GOT3 (cell line): ENCODE measurements at regions not wholly inside any gene's neighbourhood (a gene's known extent, or its start where the extent isn't known, plus 50 kb on each side); places are given as distances from the start of the nearest gene placed in this dataset.
"Not testable (repeated sequence)": the region's sequence is repeated elsewhere in the genome, so short reads cannot be mapped to it uniquely, and the experiment has no call there.

Experiments used
- DNase-seq: peaks from one replicate; lab custom pipeline; 2025; ENCODE audit warnings: mixed read lengths; lab: John Stamatoyannopoulos, UW

DNA sequence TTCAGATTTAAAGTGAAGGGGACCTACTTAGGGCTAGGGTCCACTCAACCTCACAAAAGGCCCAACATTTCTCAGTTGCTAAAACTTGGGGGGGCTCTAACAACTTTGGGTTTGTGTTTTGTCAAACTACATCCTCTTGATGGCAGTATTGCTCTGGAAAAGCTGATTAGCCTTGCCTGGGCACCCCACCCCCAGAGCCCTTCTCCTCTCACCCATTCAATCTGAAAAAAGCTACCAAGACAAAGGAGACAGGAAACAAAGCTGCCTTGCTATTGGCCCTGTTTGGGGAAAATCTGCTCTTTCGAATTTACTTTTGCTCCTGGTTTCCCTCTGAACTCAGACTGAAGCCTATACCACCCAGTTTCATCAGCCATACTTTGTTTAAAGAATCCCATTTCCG lies 195.2 kb upstream of the STK26 start:
- no peak for DNase-seq

DNA sequence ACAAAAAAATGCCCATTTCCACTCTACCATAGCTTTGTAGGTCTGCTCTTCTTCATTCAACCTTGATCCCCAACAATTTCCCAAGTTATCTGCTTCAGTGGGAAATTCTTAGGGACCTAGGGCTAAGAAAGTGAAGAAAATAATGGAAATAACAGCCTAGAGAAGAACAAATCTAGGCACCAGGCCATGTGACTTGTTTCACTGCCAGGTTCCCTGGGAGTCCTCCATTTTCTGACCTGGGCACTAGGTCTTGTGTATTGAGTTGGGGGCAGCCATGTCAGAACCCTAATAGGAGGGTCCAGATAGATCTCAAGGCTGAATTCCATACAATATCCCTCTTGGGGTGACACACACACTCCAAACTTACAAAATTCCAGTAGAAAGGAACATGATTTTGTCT lies 194.6 kb upstream of the STK26 start:
- DNase-seq, result no peak

DNA sequence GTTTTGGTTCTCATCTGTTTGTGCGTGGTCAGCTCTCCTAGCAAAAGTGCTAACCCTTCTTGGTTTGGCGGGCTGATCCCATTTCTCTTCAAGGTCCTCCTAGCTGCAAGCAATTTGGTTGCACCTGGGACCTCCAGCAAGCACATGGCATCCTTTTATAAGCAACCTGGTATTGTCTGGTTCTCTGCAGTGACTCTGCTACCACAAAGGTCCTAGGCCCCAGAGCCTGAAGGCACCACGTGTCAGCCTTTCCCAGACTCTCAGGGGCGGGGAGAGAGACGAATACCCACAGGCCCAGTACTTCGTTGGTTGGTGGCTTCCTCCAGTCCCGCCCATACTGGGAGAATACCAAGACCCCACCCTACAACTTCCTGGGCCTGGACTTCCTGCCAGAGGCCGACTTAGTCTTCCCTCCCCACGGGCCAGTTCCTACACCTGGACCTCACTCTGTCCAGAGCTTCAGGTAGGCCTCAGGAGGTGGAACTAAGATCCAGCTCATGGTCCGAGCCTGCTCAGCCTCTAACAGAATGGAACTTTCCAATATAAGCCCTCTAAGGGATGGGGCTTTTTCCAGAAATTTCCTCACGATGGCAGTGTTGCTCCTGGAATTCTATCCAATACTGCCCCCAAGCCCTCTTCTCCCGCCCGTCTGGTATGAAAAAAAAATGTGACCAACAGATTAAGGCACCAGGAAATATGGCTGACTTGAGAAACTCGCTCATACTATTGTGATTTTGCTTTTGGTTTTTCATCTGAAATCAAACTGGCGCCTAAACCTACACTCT lies 192.5 kb upstream of the STK26 start:
- no peak for DNase-seq

DNA sequence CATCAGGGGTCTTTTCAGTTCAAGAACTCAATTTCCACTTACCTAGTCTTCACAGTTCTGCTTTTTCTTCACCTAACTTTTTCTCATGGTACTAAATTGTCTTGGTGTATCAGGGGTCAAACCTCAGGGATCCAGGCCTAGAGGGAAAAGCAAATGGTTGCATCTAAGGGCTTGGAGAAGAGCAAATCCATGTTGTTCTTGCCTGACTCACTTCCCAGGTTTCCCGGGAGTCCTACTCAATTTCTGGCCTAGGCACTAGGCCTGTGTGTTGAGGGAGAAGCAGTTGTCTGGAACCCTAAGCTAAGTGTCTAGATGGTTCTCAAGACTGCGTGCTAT lies 191.9 kb upstream of the STK26 start:
- DNase-seq, result no peak

DNA sequence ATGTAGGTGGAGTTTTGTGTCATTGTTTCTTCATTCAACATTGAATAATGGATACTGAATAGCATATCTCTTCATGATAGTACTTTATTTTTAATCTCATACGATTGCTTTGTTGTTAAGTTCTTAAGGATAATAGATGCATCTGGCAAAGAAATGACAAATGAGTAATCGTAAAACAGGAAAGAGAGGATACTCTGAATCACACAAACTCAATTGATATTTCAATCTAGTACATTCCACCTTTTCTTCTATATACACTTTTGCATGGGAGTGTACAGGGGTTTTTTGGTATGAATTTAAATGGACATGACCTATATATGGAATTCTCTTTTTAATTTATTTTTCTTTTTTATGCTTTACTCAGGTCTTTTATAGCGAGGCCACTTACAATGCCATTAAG lies 186.9 kb upstream of the STK26 start:
- DNase-seq, result no peak

DNA sequence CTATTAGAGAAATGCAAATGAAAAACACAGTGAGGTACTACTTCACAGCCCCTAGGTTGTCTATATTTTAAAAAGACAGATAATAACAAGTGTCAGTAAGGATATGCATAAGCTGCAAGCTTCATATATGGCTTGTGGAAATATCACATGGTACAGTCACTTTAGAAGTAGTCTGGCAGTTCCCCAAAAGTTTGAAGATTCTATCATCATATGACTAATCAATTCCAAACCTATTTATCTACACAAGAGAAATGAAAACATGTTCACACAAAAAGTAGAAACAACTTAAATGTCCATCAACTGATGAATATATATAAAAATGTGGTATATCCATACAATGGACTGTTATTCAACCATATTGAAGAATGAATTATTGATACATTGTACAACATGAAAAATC lies 185.8 kb upstream of the STK26 start:
- no peak for DNase-seq

DNA sequence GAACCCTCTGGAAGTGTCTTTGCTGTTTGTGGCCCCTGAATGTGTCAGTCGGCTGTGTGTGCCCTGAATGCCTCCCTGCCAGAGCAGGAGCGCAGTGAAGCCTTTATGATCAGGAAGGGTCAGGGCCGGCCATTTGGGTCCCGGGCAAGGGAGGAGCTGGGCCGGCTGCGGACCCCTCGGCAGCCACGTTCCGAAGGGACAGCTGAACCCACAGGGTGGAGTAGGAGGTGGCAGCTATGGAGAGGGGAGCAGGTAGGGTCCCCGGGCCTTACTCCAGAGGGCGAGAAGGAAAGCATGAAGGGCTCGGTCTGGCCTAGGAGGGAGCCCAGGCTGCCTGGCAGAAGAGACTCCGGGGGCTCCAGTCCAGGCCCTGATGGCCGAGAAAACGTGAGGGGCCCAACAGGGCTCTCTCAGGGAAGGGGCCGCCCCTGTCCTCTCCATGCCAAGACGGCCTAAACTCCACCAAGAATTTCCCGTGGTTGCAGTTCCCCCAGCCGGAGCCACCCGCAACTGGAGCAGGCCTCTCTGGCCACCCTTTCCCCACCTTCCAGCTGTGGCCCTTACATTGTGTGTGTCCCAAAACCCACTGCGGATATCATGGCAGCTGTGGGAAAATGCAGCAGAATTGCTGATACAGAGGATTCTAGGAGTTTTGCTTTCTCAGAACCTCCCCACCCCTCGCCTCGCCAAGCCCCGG lies 182.2 kb upstream of the STK26 start:
- no peak for DNase-seq

DNA sequence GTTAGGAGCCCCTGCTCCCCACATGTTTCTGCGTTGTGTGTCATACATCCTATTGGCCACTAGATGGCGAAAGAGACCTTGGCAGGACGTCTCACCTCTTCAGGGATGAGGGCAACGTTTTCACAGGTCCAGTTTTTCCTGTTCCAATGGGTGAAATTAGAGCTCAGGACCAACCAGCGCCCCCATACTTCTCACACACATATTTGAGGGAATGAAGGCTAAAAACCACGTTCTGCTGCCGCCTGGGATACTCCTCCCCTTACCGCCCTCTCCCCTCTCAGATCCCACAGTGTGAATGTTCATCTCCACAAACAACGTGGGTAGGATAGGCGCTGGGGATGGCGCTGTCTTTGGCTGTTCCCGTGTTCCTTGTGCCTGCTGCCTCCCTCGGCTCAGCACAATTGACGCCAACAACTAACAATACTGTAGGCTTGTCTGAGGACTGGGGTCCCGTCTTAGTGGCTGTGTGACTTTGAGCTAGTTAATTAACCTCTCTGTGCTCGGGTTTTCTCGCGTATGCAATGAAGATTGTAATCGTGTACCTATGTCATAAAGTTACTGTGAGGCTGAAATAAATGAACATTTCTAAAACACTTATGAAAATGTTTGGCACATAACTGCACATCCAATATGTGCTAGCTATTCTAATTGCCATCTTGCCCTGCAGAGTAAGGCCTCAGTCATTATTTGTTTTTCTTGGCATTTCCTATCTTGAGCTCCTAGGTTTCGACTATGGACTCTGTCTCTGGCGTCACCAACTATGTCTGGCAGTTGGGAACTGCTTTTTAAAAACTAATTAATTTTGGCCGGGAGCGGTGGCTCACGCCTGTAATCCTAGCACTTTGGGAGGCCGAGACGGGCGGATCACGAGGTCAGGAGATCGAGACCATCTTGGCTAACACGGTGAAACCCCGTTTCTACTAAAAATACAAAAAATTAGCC lies 181.3 kb upstream of the STK26 start:
- no peak for DNase-seq

DNA sequence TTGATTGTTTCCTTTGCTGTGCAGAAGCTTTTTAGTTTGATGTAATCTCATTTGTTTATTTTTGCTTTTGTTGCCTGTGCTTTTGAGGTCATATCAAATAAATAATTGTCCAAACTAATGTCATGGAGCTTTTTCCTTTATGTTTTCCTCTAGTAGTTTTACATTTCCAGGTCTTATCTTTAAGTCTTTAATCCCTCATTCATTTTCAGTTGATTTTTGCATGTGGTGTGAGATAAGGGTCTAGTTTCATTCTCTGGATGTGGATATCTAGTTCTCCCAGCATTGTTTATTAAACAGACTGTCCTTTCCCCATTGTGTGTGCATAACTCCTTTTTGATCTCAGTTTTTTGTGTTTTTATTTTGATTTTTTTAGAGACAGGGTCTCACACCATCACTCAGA lies 179.1 kb upstream of the STK26 start:
- no peak for DNase-seq

DNA sequence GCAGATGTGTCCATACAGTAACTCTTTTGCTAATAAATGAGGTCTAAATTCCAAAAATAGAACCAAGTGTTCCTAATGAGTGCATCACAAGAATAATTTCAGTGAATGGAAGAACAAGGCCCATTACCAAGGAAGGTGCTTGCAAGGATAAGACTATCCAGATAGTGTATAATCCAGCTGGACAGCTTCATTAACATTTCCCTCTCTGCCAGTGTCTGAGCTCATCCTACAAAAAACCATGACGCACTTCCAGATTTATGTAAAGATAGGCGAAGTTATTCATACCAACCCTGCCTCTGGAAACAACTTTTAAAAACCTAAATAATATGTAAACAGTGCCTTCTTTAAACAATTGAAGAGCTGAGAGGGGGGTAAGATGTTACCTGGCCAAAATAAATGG lies 177.9 kb upstream of the STK26 start:
- no peak for DNase-seq

DNA sequence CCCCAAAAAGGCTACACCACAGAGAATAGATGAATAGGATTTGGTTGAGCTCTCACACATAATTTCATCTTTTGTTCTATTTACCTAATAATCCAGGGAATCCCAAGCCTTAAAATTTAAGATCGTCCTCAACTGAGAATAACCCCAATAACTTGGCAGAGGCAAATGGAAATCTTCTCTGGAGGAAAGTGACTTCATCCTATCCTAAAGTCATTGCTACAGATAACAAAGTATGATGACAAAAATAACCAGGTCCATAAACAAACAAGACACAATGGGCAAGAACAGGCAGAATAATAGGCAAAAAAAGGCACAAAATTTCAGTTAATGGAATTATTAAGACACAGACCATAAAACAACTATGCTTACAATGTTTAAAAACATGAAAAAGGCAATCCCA lies 177.3 kb upstream of the STK26 start:
- no peak for DNase-seq

DNA sequence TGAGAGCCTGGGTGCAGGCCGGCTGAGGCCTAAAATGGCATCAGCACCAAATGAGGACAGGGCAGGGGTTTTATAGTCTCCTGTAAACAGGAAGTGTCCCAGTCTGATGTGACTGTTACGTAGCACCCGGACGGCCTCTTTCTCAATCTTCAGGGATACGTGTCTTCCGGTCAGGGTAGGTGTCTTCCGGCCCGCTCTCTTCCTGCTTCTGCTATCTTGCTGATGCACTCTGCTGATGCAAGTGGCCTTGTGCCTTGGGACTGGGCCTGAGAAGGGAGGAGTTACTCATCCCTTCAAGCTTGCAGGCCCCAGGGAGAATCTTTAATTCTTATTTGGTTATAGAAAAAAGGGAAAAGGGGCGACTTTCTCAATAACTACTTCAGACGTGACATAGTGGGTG lies 172.1 kb upstream of the STK26 start:
- DNase-seq, result not testable (repeated sequence)

DNA sequence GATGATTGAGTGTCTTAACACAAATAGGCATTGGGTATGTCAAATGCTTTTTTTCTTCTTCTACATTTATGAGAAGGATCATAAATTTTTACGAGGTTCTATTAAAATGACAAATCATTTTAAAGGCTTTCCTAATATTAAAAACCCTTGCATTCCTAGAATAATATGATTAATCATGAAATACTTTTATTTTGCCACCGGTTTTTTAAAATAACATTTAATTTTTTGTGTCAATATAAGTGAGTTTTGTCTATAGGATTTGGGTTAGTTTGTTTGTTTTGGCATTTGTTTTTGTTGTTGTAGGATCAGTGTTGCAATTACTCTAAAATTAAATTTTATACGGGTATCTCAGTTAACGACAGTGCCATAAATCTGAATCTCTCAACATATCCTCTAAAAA lies 169.7 kb upstream of the STK26 start:
- no peak for DNase-seq

DNA sequence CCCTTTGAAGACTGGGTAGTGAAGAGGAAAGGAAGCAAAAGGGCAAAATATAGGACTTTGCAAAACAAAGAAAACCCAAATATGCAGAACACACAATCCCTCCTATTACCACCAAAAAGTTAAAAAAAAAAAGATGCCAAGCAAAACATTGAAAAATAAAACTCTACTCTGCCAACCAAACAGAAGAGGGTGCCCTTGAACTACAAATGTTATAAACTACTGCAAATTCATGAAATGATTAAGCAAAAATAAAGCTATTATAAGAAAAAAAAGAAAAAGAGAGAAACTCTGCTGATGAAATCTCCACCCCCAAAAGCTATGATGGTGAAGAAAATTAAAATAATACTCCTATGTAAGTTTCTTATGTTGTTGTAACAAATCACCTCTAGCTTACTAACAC lies 168.5 kb upstream of the STK26 start:
- no peak for DNase-seq

DNA sequence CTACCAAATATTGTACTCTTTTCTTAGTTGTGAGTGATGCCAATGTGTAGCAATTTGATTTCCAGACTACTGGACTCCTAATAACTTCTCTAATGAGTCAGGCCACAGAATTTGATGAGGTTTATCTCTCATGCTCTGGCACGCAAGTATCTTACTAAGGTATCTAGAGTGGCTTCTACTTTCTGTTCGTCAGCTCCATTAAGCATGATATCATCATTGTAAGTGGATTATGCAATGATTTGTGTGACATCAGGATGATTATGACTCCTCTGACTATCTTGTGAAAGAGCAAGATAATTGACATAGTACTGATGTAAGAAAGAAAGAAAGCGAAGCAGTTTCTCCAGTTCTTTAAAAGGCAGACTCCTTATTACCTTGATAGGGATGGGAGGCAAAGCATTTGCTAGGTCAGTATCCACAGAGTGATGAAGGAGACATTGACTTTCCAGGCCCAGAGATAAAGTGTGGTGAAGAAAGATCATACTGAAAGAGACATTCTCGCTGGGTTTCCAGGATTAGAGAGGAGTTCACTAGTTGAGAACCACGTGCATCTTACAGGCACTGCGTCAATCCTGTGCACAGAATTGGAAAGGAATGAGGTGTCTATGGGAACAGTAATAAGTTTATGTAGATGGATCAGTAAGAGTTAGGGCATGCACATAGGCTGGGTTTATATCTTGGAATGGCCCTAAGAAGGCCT lies 161.9 kb upstream of the STK26 start:
- DNase-seq, result no peak

DNA sequence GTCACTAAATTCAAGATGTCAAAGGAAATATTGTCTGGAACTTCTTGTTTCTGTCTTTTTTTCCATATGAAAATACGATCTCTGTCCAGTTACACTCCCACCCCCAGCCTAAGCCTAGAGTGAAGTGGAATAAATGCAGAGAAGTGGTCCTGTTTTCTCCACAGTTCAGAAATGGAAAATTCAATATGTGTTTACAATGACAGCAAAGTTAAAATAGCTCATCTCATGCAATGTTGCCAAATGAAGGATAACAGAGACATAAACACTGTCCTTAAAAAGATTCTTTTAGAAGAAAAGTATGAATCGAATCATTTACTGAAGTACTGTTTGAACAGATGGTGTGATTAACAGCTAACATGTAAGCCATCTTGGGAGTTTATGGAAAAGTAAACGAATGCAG lies 160.8 kb upstream of the STK26 start:
- DNase-seq, result no peak

DNA sequence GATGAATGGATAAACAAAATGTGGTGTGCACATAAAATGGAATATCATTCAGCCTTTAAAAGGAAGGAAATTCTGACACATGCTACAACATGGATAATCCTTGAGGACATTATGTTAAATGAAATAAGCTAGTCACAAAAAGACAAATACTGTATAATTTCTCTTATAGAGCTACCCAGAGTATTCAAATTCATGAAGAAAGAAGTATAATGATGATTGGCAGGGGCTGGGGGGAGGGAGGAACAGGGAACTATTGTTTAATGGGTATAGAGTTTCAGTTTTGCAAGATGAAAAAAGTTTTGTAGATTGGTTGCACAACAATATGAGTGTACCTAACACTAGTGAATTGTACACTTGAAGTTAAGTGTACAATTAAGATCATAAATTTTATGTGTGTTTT lies 153.9 kb upstream of the STK26 start:
- DNase-seq, result no peak

DNA sequence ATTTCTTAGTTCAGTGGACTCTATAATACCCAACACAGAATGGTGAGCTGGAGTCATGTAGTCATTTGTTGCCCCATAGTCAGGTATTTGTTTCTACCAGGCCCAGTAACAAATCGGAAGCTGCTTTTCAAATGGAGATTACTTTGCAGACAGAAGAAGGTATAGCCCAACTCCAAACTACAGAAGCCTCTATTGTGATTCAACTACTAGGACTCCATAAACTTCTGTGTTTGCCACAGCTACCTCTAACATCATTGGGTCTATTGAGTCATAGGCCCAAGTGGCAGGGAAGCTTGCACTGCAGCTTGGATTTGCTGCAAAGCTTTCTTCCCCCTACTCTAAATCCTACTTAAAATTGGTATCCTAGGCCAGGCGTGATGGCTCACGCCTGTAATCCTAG lies 148.8 kb upstream of the STK26 start:
- no peak for DNase-seq

DNA sequence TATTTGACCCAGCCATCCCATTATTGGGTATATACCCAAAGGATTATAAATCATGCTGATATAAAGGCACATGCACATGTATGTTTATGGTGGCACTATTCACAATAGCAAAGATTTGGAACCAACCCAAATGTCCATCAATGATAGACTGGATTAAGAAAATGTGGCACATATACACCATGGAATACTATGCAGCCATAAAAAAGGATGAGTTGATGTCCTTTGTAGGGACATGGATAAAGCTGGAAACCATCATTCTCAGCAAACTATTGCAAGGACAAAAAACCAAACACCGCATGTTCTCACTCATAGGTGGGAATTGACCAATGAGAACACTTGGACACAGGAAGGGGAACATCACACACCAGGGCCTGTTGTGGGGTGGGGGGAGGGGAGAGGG lies 147.3 kb upstream of the STK26 start:
- DNase-seq, result not testable (repeated sequence)

DNA sequence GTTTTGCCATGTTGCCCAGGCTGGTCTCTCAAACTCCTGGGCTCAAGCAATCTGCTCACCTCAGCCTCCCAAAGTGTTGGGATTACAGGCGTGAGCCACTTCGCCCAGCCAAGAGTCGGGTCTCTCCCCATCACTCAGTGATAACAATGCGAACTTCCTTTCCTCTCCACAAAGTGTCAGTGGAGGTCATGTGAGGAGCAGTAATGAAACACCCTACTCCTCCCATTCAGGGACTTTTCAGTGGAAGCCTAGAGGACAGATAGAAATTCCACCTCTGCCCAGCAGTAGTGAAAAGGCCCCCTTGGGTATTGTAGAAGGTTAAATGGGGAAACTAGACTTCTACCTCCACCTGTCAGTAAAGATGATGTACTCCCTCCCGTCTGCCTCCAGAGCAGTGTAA lies 141.9 kb upstream of the STK26 start:
- no peak for DNase-seq

DNA sequence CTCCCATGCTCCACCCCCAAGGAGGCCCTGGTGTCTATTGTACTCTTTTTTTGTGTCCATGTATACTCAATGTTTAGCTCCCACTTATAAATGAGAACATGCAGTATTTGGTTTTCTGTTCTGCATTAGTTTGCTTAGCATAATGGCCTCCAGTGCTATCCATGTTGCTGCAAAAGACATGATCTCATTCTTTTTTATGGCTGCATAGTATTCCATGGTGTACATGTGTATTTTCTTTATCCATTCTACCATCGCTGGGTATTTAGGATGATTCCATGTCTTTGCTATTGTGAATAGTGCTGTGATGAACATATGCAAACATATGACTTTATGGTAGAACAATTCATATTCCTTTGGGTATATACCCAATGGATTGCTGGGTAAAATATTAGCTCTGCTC lies 138.1 kb upstream of the STK26 start:
- DNase-seq, result not testable (repeated sequence)

DNA sequence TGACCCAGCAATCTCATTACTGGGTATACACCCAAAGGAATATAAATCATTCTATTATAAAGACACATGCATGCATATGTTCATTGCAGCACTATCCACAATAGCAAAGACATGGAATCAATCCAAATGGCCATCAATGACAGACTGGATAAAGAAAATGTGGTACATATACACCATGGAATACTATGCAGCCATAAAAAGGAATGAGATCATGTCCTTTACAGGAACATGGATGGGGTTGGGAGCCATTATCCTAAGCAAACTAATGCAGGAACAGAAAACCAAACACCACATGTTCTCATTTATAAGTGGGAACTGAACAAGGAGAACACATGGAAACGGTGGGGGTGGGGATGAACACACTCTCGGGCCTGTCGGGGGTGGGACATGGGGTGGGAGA lies 129.2 kb upstream of the STK26 start:
- DNase-seq, result not testable (repeated sequence)
